Activated CD8-positive, alpha-beta memory T cell treated with anti-CD3 and anti-CD28 coated beads, Interleukin-2, amount 50 U/mL, for 1 hour (primary cell): ENCODE measurements at regions not wholly inside any gene's neighbourhood (a gene's known extent, or its start where the extent isn't known, plus 50 kb on each side); places are given as distances from the start of the nearest gene placed in this dataset.

ENCODE experiments used
- DNase-seq: peaks from one replicate; pipeline ENCODE4 v3.0.0-alpha.2; 2020; ENCODE audit errors: extremely low read depth

- no peak for DNase-seq
Measured at GRCh38 chr2:120606931-120607330, 128.7 kb upstream of the GLI2 start.

GRCh38 chr2:120607506-120607905 lies 128.2 kb upstream of the GLI2 start:
- DNase-seq = no peak

GRCh38 chr2:120607996-120608395 lies 127.7 kb upstream of the GLI2 start:
- no peak for DNase-seq

GRCh38 chr2:120609826-120610395 lies 125.8 kb upstream of the GLI2 start:
- no peak for DNase-seq

- no peak for DNase-seq
Measured at GRCh38 chr2:120611016-120611415, 124.7 kb upstream of the GLI2 start.

- DNase-seq = no peak
Measured at GRCh38 chr2:120611961-120612360, 123.7 kb upstream of the GLI2 start.

GRCh38 chr2:120612471-120612870 lies 123.2 kb upstream of the GLI2 start:
- DNase-seq = no peak

GRCh38 chr2:120612931-120613330 lies 122.7 kb upstream of the GLI2 start:
- no peak for DNase-seq

- no peak for DNase-seq
Measured at GRCh38 chr2:120613742-120614571, 121.7 kb upstream of the GLI2 start.

- no peak for DNase-seq
Measured at GRCh38 chr2:120614901-120615300, 120.8 kb upstream of the GLI2 start.

- DNase-seq = no peak
Measured at GRCh38 chr2:120616261-120616660, 119.4 kb upstream of the GLI2 start.

- no peak for DNase-seq
Measured at GRCh38 chr2:120617055-120617454, 118.6 kb upstream of the GLI2 start.

GRCh38 chr2:120618830-120619229 lies 116.8 kb upstream of the GLI2 start:
- no peak for DNase-seq

GRCh38 chr2:120619579-120619978 lies 116.1 kb upstream of the GLI2 start:
- DNase-seq = no peak

- no peak for DNase-seq
Measured at GRCh38 chr2:120620025-120620793, 115.5 kb upstream of the GLI2 start.

GRCh38 chr2:120622159-120622869 lies 113.4 kb upstream of the GLI2 start:
- no peak for DNase-seq

GRCh38 chr2:120622886-120623753 lies 112.5 kb upstream of the GLI2 start:
- DNase-seq = no peak

- no peak for DNase-seq
Measured at GRCh38 chr2:120624061-120624737, 111.5 kb upstream of the GLI2 start.

GRCh38 chr2:120624738-120625446 lies 110.8 kb upstream of the GLI2 start:
- DNase-seq = no peak
